Calu3 (cell line): ENCODE measurements at regions not wholly inside any gene's neighbourhood (a gene's known extent, or its start where the extent isn't known, plus 50 kb on each side); places are given as distances from the start of the nearest gene placed in this dataset.

ENCODE experiments used
- BruUV-seq: library from RNA; stranded (reverse); fragments of 400-500 nt; replicated peaks from 2 replicates; lab custom pipeline; 2021; lab: Mats Ljungman, UMichigan
- CTCF ChIA-PET: fragments of 300-600 bp; sonication (Branson Sonifier 250); formaldehyde crosslinking; loops from one replicate; lab custom pipeline; 2022; ENCODE audit warnings: antibody characterized with exemption; lab: Charles Lee
- DNase-seq: peaks from one replicate; pipeline ENCODE4 v3.0.0; 2022
- H3K27ac Mint-ChIP-seq: one replicate; pipeline ENCODE4 v1.8.0; 2022; ENCODE audit warnings: mixed read lengths; ENCODE audit not compliant: unreplicated experiment
- H3K27me3 Mint-ChIP-seq: one replicate; pipeline ENCODE4 v1.8.0; 2022; ENCODE audit warnings: mixed read lengths; ENCODE audit not compliant: unreplicated experiment
- H3K36me3 Mint-ChIP-seq: one replicate; pipeline ENCODE4 v1.8.0; 2022; ENCODE audit warnings: mild to moderate bottlenecking, moderate library complexity, mixed read lengths; ENCODE audit not compliant: insufficient read depth, unreplicated experiment
- H3K4me1 Mint-ChIP-seq: one replicate; pipeline ENCODE4 v1.8.0; 2022; ENCODE audit warnings: mild to moderate bottlenecking, low read depth, mixed read lengths; ENCODE audit not compliant: unreplicated experiment
- H3K4me3 Mint-ChIP-seq: one replicate; pipeline ENCODE4 v1.8.0; 2022; ENCODE audit warnings: mild to moderate bottlenecking, low read depth, moderate library complexity, mixed read lengths; ENCODE audit not compliant: unreplicated experiment
- H3K9me3 Mint-ChIP-seq: one replicate; pipeline ENCODE4 v1.8.0; 2022; ENCODE audit warnings: low read depth, mixed read lengths; ENCODE audit not compliant: unreplicated experiment
- CTCF ChIP-seq: fragments of 200-600 bp; IDR thresholded peaks from one replicate; pipeline ENCODE4 v1.8.0; 2022; ENCODE audit warnings: antibody characterized with exemption; ENCODE audit not compliant: unreplicated experiment
- intact Hi-C: fragments of 100-400 bp; cut with micrococcal nuclease; formaldehyde crosslinking; loops from one replicate; pipeline ENCODE4 v1.10.0; 2022; ENCODE audit not compliant: unreplicated experiment

DNA sequence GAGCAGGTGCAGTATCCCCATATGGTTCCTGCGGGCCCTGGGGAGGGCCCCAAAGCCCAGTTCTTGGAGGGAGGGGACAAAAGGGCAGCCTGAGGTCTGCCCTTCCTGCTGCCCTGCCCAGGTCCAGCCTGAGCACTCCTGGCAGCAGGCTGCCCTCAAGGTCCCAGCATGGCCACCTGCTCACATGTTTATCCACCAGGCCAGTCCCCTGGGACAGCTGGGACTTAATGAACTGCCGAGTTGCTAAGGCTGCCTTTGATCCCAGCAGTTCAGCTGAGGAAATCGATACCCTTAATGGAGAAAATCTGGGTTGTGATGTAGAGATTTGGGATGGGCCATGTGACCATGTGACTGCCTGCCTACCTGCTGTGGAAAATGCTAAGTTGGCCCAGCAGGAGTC lies 146.2 kb downstream of the TRIM29 start:
- Mint-ChIP-seq H3K36me3 (no peaks in the 10 kb centered on the region), H3K9me3 (no peaks in the 10 kb centered on the region), H3K27me3 (peaks cover 69% of the 10 kb centered on the region), H3K4me3 (no peak overlapping the region), H3K4me1 (no peaks in the 10 kb centered on the region), H3K27ac (no peak overlapping the region)
- DNase-seq: no peak
- BruUV-seq: no TSS peak
- intact Hi-C loops: no loop called here
- TF ChIP-seq CTCF: no peak
- CTCF ChIA-PET: no interaction called here

- no peaks in the 10 kb centered on the region for H3K4me1 Mint-ChIP-seq
- H3K27ac Mint-ChIP-seq: no peak overlapping the region
- CTCF ChIA-PET: no interaction called here
- H3K9me3 Mint-ChIP-seq: no peaks in the 10 kb centered on the region
- no peak overlapping the region for H3K4me3 Mint-ChIP-seq
- peaks cover 70% of the 10 kb centered on the region for H3K27me3 Mint-ChIP-seq
- BruUV-seq: no TSS peak
- intact Hi-C loops: no loop called here
- DNase-seq: no peak
- TF ChIP-seq CTCF: no peak
- no peaks in the 10 kb centered on the region for H3K36me3 Mint-ChIP-seq
Observed at GRCh38 chr11:119991022-119991404, 146.9 kb downstream of the TRIM29 start.

GRCh38 chr11:119990309-119991021 lies 147.4 kb downstream of the TRIM29 start:
- no peak for DNase-seq
- H3K9me3 Mint-ChIP-seq: no peaks in the 10 kb centered on the region
- no TSS peak for BruUV-seq
- intact Hi-C loops: no loop called here
- CTCF ChIA-PET: interaction anchor here (0.6 kb wide), 1 partner anchor 46 kb away, joined by 3 read pairs; no protein-coding TSS in a partner anchor
- TF ChIP-seq CTCF: no peak
- no peak overlapping the region for H3K27ac Mint-ChIP-seq
- H3K27me3 Mint-ChIP-seq: peaks cover 70% of the 10 kb centered on the region
- no peaks in the 10 kb centered on the region for H3K4me1 Mint-ChIP-seq
- H3K4me3 Mint-ChIP-seq: no peak overlapping the region
- no peaks in the 10 kb centered on the region for H3K36me3 Mint-ChIP-seq

DNA sequence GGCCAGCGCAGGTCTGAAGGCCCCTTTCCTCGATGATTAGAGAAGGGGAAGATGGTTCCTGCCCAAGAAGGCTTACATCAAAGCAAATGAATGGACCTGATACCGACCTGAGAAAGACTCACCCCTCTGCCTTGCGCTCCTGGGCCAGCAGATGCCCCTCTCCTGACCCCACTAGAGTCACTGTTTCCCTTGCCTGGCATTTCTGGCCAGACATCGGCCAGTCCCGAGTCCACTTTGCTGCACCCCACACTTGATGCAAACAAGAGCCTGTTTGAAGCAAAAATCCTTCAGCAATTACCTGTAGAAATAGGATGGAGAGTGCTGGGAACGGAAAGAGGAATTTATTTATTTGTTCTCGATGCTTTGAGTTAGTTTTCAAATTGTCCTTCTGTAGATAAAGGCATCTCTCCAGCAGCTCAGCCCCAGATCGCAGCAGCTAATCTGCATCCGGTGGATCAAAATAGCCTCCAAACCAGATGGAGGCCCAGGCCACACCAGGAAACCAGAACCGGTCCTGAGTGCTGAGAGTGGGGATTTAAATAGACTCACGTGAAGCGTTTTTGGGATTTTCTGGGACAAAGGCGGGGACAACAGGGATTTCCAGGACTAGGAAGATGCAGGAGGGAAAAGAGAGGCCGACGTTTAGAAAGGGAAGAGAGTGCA lies 148.6 kb downstream of the TRIM29 start:
- peaks cover 75% of the 10 kb centered on the region for H3K27me3 Mint-ChIP-seq
- CTCF ChIA-PET: no interaction called here
- H3K36me3 Mint-ChIP-seq: no peaks in the 10 kb centered on the region
- TF ChIP-seq CTCF: no peak
- intact Hi-C loops: no loop called here
- no peak overlapping the region for H3K4me3 Mint-ChIP-seq
- H3K9me3 Mint-ChIP-seq: no peaks in the 10 kb centered on the region
- no peak overlapping the region for H3K27ac Mint-ChIP-seq
- no TSS peak for BruUV-seq
- H3K4me1 Mint-ChIP-seq: no peaks in the 10 kb centered on the region
- no peak for DNase-seq
